ENCODE measurements at regions not wholly inside any gene's neighbourhood (a gene's known extent, or its start where the extent isn't known, plus 50 kb on each side); places are given as distances from the start of the nearest gene placed in this dataset.

- Histone ChIP-seq H3K27me3 (ENCODE audit: control insufficient read depth in 4 of 4, insufficient read depth in 4 of 4, low read length in 3 of 4) (no peaks in the 10 kb centered on the region), H3K4me3 (ENCODE audit: low read depth in 1 of 3, low read length in 3 of 3) (no peak overlapping the region), H3K9me3 (ENCODE audit: control insufficient read depth in 4 of 4, low read length in 3 of 4) (peaks cover 0 to 2% (median under 1%) of the 10 kb centered on the region in 4 donors), H3K27ac (ENCODE audit: low read depth in 1 of 2, low read length in 2 of 2) (no peak overlapping the region), H3K36me3 (ENCODE audit: control insufficient read depth in 4 of 4, insufficient read depth in 3 of 4, low read depth in 1 of 4, low read length in 3 of 4) (no peaks in the 10 kb centered on the region), H3K9ac (ENCODE audit: low read depth in 1 of 2, low read length in 2 of 2) (no peak overlapping the region), H3K4me1 (ENCODE audit: control insufficient read depth in 4 of 4, insufficient read depth in 4 of 4, low read length in 3 of 4) (no peaks in the 10 kb centered on the region)
- WGBS = 39% methylated on average over 1 of the region's 1 CpG
- no peak for DNase-seq (ENCODE audit: low spot score)
- TF ChIP-seq, protein P1, sequence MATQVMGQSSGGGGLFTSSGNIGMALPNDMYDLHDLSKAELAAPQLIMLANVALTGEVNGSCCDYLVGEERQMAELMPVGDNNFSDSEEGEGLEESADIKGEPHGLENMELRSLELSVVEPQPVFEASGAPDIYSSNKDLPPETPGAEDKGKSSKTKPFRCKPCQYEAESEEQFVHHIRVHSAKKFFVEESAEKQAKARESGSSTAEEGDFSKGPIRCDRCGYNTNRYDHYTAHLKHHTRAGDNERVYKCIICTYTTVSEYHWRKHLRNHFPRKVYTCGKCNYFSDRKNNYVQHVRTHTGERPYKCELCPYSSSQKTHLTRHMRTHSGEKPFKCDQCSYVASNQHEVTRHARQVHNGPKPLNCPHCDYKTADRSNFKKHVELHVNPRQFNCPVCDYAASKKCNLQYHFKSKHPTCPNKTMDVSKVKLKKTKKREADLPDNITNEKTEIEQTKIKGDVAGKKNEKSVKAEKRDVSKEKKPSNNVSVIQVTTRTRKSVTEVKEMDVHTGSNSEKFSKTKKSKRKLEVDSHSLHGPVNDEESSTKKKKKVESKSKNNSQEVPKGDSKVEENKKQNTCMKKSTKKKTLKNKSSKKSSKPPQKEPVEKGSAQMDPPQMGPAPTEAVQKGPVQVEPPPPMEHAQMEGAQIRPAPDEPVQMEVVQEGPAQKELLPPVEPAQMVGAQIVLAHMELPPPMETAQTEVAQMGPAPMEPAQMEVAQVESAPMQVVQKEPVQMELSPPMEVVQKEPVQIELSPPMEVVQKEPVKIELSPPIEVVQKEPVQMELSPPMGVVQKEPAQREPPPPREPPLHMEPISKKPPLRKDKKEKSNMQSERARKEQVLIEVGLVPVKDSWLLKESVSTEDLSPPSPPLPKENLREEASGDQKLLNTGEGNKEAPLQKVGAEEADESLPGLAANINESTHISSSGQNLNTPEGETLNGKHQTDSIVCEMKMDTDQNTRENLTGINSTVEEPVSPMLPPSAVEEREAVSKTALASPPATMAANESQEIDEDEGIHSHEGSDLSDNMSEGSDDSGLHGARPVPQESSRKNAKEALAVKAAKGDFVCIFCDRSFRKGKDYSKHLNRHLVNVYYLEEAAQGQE (IDR thresholded peaks at IDR 0.05) = no peak
- TF ChIP-seq ZBTB33 (IDR thresholded peaks at IDR 0.05) = no peak
- no peak for TF ChIP-seq FOXA2 (IDR thresholded peaks at IDR 0.05)
- no peak for TF ChIP-seq NR2F2 (IDR thresholded peaks at IDR 0.05)
- no peak for TF ChIP-seq SP1 (IDR thresholded peaks at IDR 0.05)
- TF ChIP-seq, protein P2, sequence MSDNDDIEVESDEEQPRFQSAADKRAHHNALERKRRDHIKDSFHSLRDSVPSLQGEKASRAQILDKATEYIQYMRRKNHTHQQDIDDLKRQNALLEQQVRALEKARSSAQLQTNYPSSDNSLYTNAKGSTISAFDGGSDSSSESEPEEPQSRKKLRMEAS (IDR thresholded peaks at IDR 0.05) = no peak
- no peak for TF ChIP-seq FOXA1 (IDR thresholded peaks at IDR 0.05)
- TF ChIP-seq YY1 (IDR thresholded peaks at IDR 0.05) = no peak
- TF ChIP-seq RXRA (IDR thresholded peaks at IDR 0.05) = no peak
- no peak for TF ChIP-seq EGR1 (IDR thresholded peaks at IDR 0.05; ENCODE audit: low read depth in 2 of 2)
- TF ChIP-seq TAF1 (conservative IDR thresholded peaks at IDR 0.05) = no peak
- TF ChIP-seq, protein P3, sequence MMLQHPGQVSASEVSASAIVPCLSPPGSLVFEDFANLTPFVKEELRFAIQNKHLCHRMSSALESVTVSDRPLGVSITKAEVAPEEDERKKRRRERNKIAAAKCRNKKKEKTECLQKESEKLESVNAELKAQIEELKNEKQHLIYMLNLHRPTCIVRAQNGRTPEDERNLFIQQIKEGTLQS (IDR thresholded peaks at IDR 0.05) = no peak
- TF ChIP-seq RAD21 (IDR thresholded peaks at IDR 0.05) = no peak
- TF ChIP-seq JUND (IDR thresholded peaks at IDR 0.05) = no peak
- no peak for TF ChIP-seq GABPA (IDR thresholded peaks at IDR 0.05 in 1 of 2, conservative IDR thresholded peaks at IDR 0.05 in 1 of 2)
- TF ChIP-seq CTCF (IDR thresholded peaks at IDR 0.05; ENCODE audit: low read depth, low read length, missing input control) = no peak
- TF ChIP-seq HNF4G (IDR thresholded peaks at IDR 0.05) = no peak
- TF ChIP-seq HNF4A (conservative IDR thresholded peaks at IDR 0.05) = no peak
These were observed 167.2 kb upstream of the ATP2B1 start for GRCh38 chr12:89875809-89876208.
